OCI-LY3 (cell line): ENCODE measurements at regions not wholly inside any gene's neighbourhood (a gene's known extent, or its start where the extent isn't known, plus 50 kb on each side); places are given as distances from the start of the nearest gene placed in this dataset.

Source experiments
- EZH2phosphoT487 ChIP-seq: fragments of 200-600 bp; shearing (Covaris generic); IDR thresholded peaks from 2 replicates; pipeline ENCODE4 v1.6.1; 2018; ENCODE audit warnings: antibody characterized with exemption, mixed run types, low read depth
- TF ChIP-seq, protein P1 (sequence below): fragments of 200-600, 300-600 bp; sonication (generic); IDR thresholded peaks from 2 replicates; pipeline ENCODE4 v1.5.1; 2014; ENCODE audit warnings: antibody characterized with exemption, low read length, low read depth

DNA sequence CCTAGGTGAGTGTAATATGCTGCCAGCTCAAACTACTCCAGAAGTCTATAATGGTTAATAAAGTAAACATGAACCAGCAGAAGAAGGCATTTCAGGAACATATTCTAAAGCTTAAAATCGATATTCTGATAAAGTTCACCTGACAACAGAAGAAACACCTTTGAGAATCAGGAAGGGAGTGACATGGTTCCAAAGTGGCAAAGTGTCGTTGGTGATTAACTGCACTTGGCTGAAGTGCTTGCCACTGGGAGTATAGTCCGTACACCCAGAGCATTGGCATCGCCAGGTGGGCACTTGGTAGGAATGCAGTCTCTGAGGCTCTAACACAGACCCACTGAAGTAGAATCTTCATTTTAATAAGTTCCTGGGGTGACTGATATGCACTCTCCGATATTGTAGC is 76.0 kb upstream of the H2AZ1 start:
- TF ChIP-seq, protein P1, sequence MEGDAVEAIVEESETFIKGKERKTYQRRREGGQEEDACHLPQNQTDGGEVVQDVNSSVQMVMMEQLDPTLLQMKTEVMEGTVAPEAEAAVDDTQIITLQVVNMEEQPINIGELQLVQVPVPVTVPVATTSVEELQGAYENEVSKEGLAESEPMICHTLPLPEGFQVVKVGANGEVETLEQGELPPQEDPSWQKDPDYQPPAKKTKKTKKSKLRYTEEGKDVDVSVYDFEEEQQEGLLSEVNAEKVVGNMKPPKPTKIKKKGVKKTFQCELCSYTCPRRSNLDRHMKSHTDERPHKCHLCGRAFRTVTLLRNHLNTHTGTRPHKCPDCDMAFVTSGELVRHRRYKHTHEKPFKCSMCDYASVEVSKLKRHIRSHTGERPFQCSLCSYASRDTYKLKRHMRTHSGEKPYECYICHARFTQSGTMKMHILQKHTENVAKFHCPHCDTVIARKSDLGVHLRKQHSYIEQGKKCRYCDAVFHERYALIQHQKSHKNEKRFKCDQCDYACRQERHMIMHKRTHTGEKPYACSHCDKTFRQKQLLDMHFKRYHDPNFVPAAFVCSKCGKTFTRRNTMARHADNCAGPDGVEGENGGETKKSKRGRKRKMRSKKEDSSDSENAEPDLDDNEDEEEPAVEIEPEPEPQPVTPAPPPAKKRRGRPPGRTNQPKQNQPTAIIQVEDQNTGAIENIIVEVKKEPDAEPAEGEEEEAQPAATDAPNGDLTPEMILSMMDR, result no peak
- TF ChIP-seq EZH2phosphoT487, result no peak
